GM12891 (cell line): ENCODE measurements at regions not wholly inside any gene's neighbourhood (a gene's known extent, or its start where the extent isn't known, plus 50 kb on each side); places are given as distances from the start of the nearest gene placed in this dataset.

ENCODE experiments used
- POLR2A ChIP-seq: IDR thresholded peaks from 2 replicates; pipeline ENCODE4 v1.6.1; 2011; ENCODE audit warnings: low read depth, low read length, control low read depth
- POLR2AphosphoS5 ChIP-seq: IDR thresholded peaks from 2 replicates; pipeline ENCODE4 v1.6.1; 2011; ENCODE audit warnings: low read depth, low read length, control low read depth
- POU2F2 ChIP-seq: IDR thresholded peaks from 2 replicates; pipeline ENCODE4 v1.6.1; 2011; ENCODE audit warnings: low read depth, mild to moderate bottlenecking, control low read depth, low read length, moderate library complexity
- TAF1 ChIP-seq: IDR thresholded peaks from 2 replicates; pipeline ENCODE4 v1.6.1; 2011; ENCODE audit warnings: low read depth, low read length, control low read depth

GRCh38 chr4:33200377-33200776 lies 2480.2 kb downstream of the PCDH7 start:
- TF ChIP-seq TAF1, result no peak
- no peak for TF ChIP-seq POLR2AphosphoS5
- TF ChIP-seq POLR2A, result no peak
- TF ChIP-seq POU2F2, result no peak
